NOMO-1 treated with dmso at 0.1 percent for 144 hours (cell line): ENCODE measurements at regions not wholly inside any gene's neighbourhood (a gene's known extent, or its start where the extent isn't known, plus 50 kb on each side); places are given as distances from the start of the nearest gene placed in this dataset.
A peak's percentile ranks its signal among the peaks of the same experiment; 100 is the strongest.
"Not testable (repeated sequence)": the region's sequence is repeated elsewhere in the genome, so short reads cannot be mapped to it uniquely, and the experiment has no call there.

Source experiments
- DNase-seq: peaks from one replicate; lab custom pipeline; 2025; ENCODE audit not compliant: unreplicated experiment; lab: John Stamatoyannopoulos, UW

DNA sequence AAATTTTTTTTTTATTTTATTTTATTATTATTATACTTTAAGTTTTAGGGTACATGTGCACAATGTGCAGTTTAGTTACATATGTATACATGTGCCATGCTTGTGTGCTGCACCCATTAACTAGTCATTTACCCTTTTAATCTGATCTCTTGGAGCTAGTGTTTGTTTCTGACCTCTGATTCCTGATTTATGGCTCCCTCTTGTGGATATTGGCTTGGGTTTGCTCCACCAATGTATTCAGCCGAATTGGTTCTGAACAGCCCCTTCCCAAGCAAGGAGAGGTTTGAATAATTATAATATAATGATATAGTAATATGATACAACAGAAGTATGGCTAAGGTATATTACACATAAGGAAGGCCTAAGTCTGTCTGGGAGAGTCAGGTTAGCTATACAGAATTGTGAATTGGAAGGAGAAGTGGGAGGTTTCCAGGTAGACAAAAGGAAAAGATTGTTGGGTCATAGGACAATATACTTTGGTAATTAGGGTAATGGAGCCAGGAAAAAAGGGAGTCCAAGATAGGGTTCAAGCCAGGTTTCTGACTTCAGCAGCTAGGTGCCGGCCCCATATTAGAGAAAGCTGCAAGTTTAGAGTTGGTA, 53.1 kb upstream of the HMCN1 start:
- peak; percentile 52 for DNase-seq

- no peak for DNase-seq
Measured at GRCh38 chr1:185680453-185680852, 53.7 kb upstream of the HMCN1 start.

DNA sequence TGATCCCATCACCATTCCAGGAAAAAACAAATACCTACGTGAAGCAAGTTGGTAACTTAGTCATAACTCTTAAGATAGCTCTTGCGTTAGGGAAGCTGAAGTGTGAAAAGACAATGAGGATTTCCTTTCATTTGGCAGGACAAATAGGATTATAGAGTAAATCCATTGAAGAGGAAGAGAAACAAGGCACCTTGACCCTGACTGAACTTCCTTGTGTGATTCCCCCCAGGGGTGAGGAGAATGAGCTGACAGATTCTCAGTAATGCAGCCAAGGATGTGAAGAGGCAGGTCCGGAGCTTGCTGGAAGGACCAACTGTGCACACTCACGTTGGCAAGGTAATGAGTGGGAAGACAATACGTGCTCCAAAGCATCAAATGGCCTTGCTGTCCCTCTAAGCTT, 55.0 kb upstream of the HMCN1 start:
- no peak for DNase-seq

- DNase-seq, result no peak
Measured at GRCh38 chr1:185676969-185677368, 57.2 kb upstream of the HMCN1 start.

GRCh38 chr1:185674201-185674600, 60.0 kb upstream of the HMCN1 start:
- peak; percentile 54 for DNase-seq

DNA sequence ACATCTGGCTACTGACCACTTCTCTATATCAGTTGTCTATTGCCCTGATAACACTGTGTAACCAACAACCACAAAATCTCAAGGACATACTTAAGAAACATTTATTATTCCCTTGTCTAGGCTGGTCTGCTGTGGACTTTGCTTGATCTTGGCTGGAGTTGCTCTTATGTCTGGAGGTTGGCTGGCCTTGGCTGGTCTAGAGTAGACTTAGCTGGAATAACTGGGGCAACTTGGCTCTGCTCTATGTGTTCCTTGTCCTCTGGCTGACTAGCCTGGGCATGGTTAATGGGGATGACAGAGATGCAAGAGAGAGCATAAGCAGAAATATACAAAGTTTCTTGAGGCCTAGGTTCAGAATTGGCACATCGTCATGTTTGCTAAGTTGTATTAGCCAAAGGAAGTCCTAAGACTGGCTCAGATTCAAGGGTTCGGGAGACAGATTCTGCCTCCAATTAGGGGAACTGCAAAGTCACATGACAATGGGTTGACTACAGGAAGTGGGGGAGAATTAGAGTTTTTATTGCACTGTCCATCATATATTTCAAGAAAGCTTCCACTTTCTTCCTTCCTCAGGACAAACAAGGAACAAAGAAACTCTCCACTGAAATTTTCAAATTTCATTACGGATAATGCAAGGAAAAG, 61.4 kb upstream of the HMCN1 start:
- peak; percentile 32 for DNase-seq

DNA sequence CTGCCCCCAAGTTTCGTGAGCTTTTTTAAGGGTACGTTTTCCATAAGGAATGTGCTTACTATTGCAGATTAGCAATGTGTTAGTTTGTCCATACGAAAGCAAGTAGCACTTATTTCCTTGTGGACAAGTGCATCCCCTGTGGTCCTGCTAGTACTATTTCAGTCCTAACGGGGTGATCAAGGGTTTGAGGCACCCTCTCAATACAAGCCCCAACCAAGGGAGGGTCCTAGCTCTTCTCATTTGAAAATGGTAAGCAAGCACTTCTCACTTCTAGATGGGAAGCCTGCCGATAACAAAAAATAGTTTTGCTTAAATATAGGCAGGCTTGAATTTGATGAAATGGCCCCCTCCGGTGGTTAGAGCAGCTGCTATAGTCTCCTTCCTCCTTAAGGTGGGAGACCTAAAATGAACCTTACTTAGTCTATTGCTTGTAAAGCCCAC, 64.0 kb upstream of the HMCN1 start:
- no peak for DNase-seq

DNA sequence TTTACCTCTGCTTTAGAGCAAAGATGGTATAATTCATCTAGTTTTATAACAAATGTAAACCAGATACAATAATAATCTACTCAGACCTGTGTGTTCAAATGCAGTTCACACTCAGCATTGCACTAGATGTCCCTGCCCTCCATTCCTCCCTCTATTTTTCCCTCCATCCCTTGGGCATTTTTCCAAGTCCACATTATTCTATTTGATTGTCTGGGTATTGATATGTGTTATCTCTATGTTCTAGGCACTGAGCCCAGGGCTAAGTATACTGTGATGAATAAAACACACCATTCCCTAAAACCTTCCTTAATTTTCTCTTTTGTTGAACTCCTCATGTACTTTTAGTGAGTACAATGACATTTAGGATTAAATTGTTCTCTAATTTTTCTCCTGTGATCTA, 66.2 kb upstream of the HMCN1 start:
- no peak for DNase-seq

GRCh38 chr1:185666582-185666981, 67.6 kb upstream of the HMCN1 start:
- DNase-seq, result no peak

GRCh38 chr1:185663771-185664296, 70.4 kb upstream of the HMCN1 start:
- DNase-seq, result no peak

DNA sequence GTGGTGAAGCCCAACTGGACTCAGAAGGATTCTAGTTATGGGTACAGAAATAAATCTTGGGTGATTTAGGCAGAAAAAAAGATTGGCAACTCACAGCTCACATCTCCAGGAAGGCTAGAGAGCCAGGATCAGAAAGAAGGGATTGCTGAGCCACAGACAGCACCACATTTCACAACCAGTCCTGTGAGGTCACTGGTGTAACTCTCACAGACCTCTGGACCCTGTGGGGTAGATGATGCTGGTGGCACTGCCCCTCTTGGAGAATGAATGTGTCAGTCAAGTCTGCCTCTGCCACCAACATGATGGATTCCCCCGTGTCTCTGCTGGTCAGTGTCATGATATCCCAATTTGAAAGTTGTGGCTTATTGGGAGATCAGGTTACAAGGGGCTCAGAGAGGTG, 70.9 kb upstream of the HMCN1 start:
- DNase-seq, result no peak

DNA sequence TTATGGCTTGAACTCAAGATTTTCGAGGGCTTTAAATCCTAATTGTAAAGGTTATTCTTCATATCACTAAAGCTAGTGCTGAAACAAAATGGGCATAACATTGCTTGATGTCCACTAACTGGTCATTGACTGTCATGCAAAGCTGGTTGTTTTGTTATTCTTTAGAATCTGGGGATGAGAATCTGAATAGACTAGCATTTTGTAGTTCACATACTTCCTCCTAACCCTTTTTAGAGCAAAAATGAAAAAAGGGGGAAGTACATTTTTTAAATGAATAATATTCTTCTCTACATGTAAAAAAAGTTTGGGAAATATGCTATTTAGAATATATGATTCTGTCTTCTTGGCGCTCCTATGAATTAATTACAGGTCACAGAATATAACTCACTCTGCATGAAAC, 72.2 kb upstream of the HMCN1 start:
- DNase-seq, result no peak

GRCh38 chr1:185656663-185657062, 77.5 kb upstream of the HMCN1 start:
- no peak for DNase-seq

DNA sequence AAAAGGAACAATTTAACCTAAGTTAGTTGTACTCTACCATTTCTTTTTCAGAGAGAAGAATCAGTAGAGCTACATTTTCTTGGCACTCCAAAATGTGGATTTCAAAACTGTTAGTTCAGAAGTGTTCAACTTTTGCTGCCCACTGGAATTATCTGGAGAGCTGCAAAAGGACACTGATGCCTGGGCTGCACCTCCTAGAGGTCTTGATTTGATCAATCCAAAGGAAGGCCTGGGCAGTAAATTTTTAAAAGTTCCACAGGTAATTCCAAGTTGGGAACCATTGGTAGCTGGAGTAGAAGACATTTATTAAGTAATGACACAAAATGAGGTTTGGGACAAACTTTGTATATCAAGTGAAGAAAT, 79.3 kb upstream of the HMCN1 start:
- DNase-seq, result no peak

DNA sequence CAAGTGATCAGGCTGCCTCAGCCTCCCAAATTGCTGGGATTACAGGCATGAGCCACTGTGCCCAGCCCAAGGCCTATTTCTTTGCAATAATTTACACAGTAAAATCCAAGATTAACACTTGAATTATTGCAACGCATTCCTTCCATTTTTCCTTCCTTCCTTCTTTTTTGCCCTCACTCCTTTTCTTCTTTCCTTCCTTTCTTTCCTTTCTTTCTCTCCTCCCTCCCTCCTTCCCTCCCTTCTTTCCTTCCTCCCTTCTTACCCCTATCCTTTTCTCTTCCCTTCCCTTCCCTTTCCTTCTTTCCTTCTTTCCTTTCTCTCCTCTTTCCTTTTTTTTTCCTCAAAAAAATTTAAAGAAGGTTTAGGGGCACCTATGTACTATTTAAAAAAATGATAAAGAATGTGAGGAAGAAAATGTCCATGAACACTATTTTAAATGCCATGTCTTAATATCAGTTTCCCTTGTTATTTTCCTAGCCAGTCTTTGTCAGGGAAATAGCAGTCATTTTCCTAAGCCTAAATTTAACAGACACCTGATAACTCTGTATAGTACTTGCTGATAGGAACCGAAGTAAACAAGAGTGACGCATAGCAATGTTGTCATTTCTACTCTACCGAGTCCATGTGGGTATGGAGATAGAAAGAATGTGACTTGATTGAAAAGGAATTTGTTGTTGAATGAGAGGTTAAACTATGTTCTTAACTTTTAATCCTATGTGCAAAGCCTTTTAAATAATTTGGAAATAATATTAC, 79.8 kb upstream of the HMCN1 start:
- DNase-seq, result no peak

- DNase-seq, result no peak
Measured at GRCh38 chr1:185653615-185654014, 80.6 kb upstream of the HMCN1 start.

- no peak for DNase-seq
Measured at GRCh38 chr1:185652348-185652747, 81.8 kb upstream of the HMCN1 start.

- no peak for DNase-seq
Measured at GRCh38 chr1:185650602-185651230, 83.5 kb upstream of the HMCN1 start.

DNA sequence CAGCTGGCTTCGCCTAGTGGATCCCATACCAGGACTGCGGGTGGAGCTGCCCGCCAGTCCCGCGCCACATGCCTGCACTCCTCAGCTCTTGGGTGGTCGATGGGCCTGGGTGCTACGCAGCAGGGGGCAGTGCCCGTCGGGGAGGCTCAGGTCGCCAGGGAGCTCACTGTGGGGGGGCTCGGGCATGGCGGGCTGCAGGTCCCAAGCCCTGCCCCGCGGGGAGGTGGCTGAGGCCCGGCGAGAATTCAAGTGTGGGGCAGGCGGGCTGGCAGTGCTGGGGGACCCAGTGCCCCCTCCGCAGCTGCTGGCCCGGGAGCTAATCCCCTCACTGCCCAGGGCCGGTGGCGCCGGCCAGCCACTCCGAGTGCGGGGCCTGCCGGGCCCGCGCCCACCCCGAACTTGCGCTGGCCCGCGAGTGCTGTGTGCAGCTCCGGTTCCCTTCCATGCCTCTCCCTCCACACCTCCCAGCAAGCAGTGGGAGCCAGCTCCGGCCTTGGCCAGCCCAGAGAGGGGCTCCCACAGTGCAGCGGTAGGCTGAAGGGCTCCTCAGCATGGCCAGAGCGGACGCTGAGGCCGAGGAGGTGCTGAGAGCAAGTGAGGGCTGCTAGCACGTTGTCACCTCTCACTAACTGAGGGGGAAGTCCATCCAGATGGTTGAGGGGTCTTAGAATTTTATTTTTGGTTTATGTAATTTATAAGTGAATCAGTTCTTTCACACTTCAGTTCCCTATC, 85.2 kb upstream of the HMCN1 start:
- no peak for DNase-seq

DNA sequence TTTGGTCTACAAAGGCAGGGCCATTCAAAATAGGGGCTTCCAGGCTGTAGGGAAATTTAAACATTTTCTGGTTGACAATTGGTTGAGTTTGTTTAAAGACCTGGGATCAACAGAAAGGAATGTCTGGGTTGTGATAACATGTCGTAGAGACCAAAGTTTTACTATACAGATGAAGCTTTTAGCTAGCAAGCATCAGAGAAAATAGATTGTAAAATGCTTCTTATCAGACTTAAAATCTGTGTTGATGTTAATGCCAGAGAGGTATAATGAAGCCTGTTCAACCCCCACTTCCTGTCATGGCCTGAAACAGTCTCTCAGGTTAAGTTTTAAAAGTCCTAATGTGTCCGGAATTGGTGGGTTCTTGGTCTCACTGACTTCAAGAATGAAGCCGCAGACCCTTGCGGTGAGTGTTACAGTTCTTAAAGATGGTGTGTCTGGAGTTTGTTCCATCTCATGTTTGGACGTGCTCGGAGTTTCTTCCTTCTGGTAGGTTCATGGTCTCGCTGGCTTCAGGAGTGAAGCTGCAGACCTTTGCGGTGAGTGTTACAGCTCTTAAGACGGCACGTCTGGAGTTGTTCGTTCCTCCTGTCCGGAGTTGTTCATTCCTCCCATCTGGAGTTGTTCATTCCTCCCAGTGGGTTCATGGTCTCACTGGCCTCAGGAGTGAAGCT, 86.5 kb upstream of the HMCN1 start:
- DNase-seq, result not testable (repeated sequence)
